ENCODE measurements at regions not wholly inside any gene's neighbourhood (a gene's known extent, or its start where the extent isn't known, plus 50 kb on each side); places are given as distances from the start of the nearest gene placed in this dataset.

DNA sequence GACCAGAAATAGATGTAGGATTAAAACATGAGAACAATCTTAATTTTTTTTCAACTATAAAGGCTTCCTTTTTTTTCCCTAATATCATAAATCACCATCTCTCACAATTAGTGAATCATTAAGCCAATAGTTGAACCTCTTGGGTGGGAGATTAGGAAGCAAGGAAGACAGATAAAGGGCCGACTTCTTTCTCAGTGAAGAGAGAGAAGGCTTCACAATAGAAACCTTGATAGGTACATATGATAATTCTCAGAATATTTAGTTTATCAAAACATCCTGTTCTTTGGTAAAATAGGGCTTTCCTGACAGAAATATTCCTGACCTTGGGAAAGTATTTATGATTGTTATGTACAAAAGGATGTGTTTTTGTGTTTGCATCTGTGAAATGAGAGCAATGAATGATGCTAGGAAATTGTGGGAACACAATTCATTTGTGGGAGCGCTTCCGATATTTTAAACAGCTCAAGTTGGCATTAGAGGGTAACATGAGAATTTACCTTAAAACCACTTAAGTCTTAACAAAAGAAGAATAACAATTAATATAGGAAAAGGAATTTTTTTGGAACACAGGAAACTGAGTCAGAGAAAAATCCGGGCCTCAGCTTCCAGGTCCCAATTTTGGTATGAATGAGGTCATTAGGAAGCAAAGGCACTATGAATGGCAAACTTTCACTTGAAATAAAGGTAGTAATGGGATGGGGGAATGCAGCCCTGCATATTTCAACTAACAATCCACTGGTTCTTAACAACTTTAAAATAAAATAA lies 263.2 kb upstream of the TGFBR2 start:
- H2AFZ ChIP-seq (ENCODE audit: low read length), result no peak overlapping the region
- H3K9me3 ChIP-seq (ENCODE audit: insufficient read depth in 2 of 2, low read depth in 1 of 2, low read length in 1 of 2), result no peaks in the 10 kb centered on the region
- no peak overlapping the region for H3K56ac ChIP-seq (replicated peaks; ENCODE audit: insufficient read length, low read depth, low read length)
- H3K36me3 ChIP-seq (ENCODE audit: control insufficient read depth in 2 of 4, insufficient read depth in 4 of 4, low read length in 3 of 4), result no peaks in the 10 kb centered on the region
- H4K5ac ChIP-seq (ENCODE audit: insufficient read length, low read depth, low read length), result no peak overlapping the region
- H2BK20ac ChIP-seq (ENCODE audit: low read length), result no peak overlapping the region
- H4K8ac ChIP-seq (ENCODE audit: extremely low read depth, insufficient read depth, low read length), result no peak overlapping the region
- H3K23ac ChIP-seq (ENCODE audit: insufficient read length), result no peak overlapping the region
- DNase-seq (ENCODE audit: low read depth in 1 of 2, low spot score in 2 of 2) (no peak), FAIRE-seq (no peak)
- no peak overlapping the region for H3K4ac ChIP-seq (replicated peaks; ENCODE audit: insufficient read length, low read depth, low read length)
- no peak overlapping the region for H3K27ac ChIP-seq (ENCODE audit: low read depth, low read length)
- H3K79me2 ChIP-seq (ENCODE audit: control insufficient read depth in 1 of 2, insufficient read depth in 2 of 2, low read length in 2 of 2), result no peaks in the 10 kb centered on the region
- H3K79me1 ChIP-seq (ENCODE audit: low read depth, low read length), result no peaks in the 10 kb centered on the region
- H2BK15ac ChIP-seq (ENCODE audit: low read length), result no peak overlapping the region
- no peak overlapping the region for H2AK5ac ChIP-seq (ENCODE audit: low read depth, low read length)
- no peaks in the 10 kb centered on the region for H3K4me1 ChIP-seq (replicated peaks in 1 of 4; ENCODE audit: control insufficient read depth in 3 of 4, insufficient read depth in 4 of 4, low read length in 3 of 4)
- H2BK120ac ChIP-seq (replicated peaks; ENCODE audit: low read depth, low read length), result no peak overlapping the region
- no peak overlapping the region for H2BK12ac ChIP-seq (ENCODE audit: low read depth, low read length)
- no peaks in the 10 kb centered on the region for H3K27me3 ChIP-seq (replicated peaks in 1 of 4; ENCODE audit: control insufficient read depth in 3 of 4, extremely low read depth in 1 of 4, insufficient read depth in 3 of 4, low read length in 3 of 4)
- no peak overlapping the region for H3K14ac ChIP-seq (ENCODE audit: insufficient read length)
- H4K20me1 ChIP-seq (replicated peaks in 1 of 2; ENCODE audit: control insufficient read depth in 1 of 2, insufficient read depth in 2 of 2, low read length in 2 of 2), result no peaks in the 10 kb centered on the region
- H4K91ac ChIP-seq (replicated peaks; ENCODE audit: insufficient read length, low read length), result no peak overlapping the region
- no peak overlapping the region for H3K4me3 ChIP-seq (ENCODE audit: extremely low read depth in 1 of 4, insufficient read depth in 2 of 4, low read depth in 3 of 4, low read length in 4 of 4)
- H3K23me2 ChIP-seq (ENCODE audit: low read depth, low read length), result no peaks in the 10 kb centered on the region
- POLR2A ChIA-PET (ENCODE audit: partially characterized antibody), result no interaction called here
- no peak overlapping the region for H2BK5ac ChIP-seq (ENCODE audit: low read depth, low read length)
- no peak overlapping the region for H3K9ac ChIP-seq (replicated peaks in 1 of 4; ENCODE audit: extremely low read depth in 1 of 4, low read depth in 3 of 4, low read length in 3 of 4)
- WGBS, 2 experiments (ENCODE audit: extremely low coverage in 1 of 2, insufficient coverage in 1 of 2, insufficient read length in 1 of 2, insufficient replicate concordance in 2 of 2, low coverage in 1 of 2, low lambda C conversion rate in 2 of 2, missing lambda C conversion rate in 1 of 2), result 86% methylated on average over 4 of the region's 4 CpGs; no CpG with 5 or more reads in 1 of the 2 experiments
- no peak overlapping the region for H3K18ac ChIP-seq (ENCODE audit: extremely low read depth, low read length)
- H3K4me2 ChIP-seq (ENCODE audit: insufficient read depth in 1 of 2, low read depth in 2 of 2, low read length in 2 of 2), result no peak overlapping the region
- CTCF ChIA-PET (ENCODE audit: partially characterized antibody), result interaction anchor here (1.0 to 1.2 kb wide), 3 partner anchors 23 to 352 kb away, joined by 3 read pairs; no protein-coding TSS in a partner anchor
- TF ChIP-seq HDAC2 (IDR thresholded peaks at IDR 0.05; ENCODE audit: borderline replicate concordance in 1 of 2, low read depth in 2 of 2, low read length in 2 of 2) (no peak), RBBP5 (IDR thresholded peaks at IDR 0.05; ENCODE audit: borderline replicate concordance, low read depth, low read length) (no peak), CTCF (IDR thresholded peaks at IDR 0.05; ENCODE audit: control extremely low read depth in 1 of 3, insufficient read depth in 1 of 3, low read depth in 1 of 3, low read length in 3 of 3) (no peak), EP300 (IDR thresholded peaks at IDR 0.05; ENCODE audit: borderline replicate concordance in 1 of 2, low read depth in 2 of 2, low read length in 2 of 2) (no peak), CBX8 (IDR thresholded peaks at IDR 0.05; ENCODE audit: borderline replicate concordance, low read depth, low read length) (no peak), POLR2AphosphoS5 (IDR thresholded peaks at IDR 0.05; ENCODE audit: low read depth, low read length) (no peak), BRCA1 (IDR thresholded peaks at IDR 0.05; ENCODE audit: low read depth, low read length) (no peak), KDM5A (IDR thresholded peaks at IDR 0.05; ENCODE audit: low read length) (no peak), TEAD4 (IDR thresholded peaks at IDR 0.05; ENCODE audit: low read depth, low read length) (no peak), CREB1 (IDR thresholded peaks at IDR 0.05) (no peak)
